RPMI8226 (cell line): ENCODE measurements at regions not wholly inside any gene's neighbourhood (a gene's known extent, or its start where the extent isn't known, plus 50 kb on each side); places are given as distances from the start of the nearest gene placed in this dataset.
"Not testable (repeated sequence)": the region's sequence is repeated elsewhere in the genome, so short reads cannot be mapped to it uniquely, and the experiment has no call there.

Source experiments
- DNase-seq: peaks from one replicate; pipeline ENCODE4 v3.0.0-alpha.2; 2015

GRCh38 chrX:111581086-111581485 lies 69.6 kb downstream of the SERTM2 start:
- no peak for DNase-seq

- DNase-seq = no peak
Measured at GRCh38 chrX:111585337-111585736, 73.9 kb downstream of the SERTM2 start.

GRCh38 chrX:111594348-111594877 lies 83.0 kb downstream of the SERTM2 start:
- DNase-seq = not testable (repeated sequence)

GRCh38 chrX:111597967-111598366 lies 83.0 kb upstream of the ALG13 start:
- no peak for DNase-seq

- no peak for DNase-seq
Measured at GRCh38 chrX:111608724-111609123, 72.2 kb upstream of the ALG13 start.

GRCh38 chrX:111609206-111609605 lies 71.8 kb upstream of the ALG13 start:
- no peak for DNase-seq

- DNase-seq = no peak
Measured at GRCh38 chrX:111615227-111615626, 65.7 kb upstream of the ALG13 start.

GRCh38 chrX:111616786-111617185 lies 64.2 kb upstream of the ALG13 start:
- no peak for DNase-seq

GRCh38 chrX:111620084-111620483 lies 60.9 kb upstream of the ALG13 start:
- peak; percentile 72 for DNase-seq

GRCh38 chrX:111624169-111624568 lies 56.8 kb upstream of the ALG13 start:
- no peak for DNase-seq

- not testable (repeated sequence) for DNase-seq
Measured at GRCh38 chrX:111627256-111627655, 53.7 kb upstream of the ALG13 start.
